ENCODE measurements at regions not wholly inside any gene's neighbourhood (a gene's known extent, or its start where the extent isn't known, plus 50 kb on each side); places are given as distances from the start of the nearest gene placed in this dataset.

DNA sequence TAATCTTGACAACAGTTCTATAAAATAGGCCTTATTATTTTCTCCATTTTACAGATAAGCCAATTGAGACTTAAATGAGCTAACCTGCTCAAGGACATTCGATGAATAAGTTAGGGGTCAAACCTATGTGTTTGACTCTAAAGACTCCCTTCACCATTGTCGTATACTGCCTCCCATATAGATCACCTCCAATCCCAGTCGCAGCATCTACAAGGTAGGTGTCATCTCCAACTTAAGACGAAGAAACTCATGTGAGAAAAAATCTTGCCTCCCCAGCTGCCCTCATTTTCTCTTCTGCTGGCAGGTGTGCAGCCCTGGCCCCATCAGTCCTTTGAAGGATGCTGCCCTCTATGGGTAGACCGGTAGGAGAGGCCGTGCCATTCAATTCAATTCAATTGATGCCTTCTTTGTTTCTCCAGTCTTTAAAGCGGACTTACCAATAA is 75.2 kb upstream of the SMARCA2 start:
- H3K36me3 ChIP-seq (ENCODE audit: low read depth, low read length): no peaks in the 10 kb centered on the region
- intact Hi-C loops (cut with micrococcal nuclease): no loop called here
- no peaks in the 10 kb centered on the region for H3K4me1 ChIP-seq (ENCODE audit: insufficient read depth, low read length)
- no peak overlapping the region for H3K27ac ChIP-seq (ENCODE audit: low read length)
- no peak overlapping the region for H3K4me3 ChIP-seq (ENCODE audit: low read length)
- H3K9me2 ChIP-seq (replicated peaks; ENCODE audit: low read length): no peaks in the 10 kb centered on the region
- H2AFZ ChIP-seq (ENCODE audit: low read length): no peak overlapping the region
- DNase-seq (peak; percentile 32), ATAC-seq (no peak)
- no peaks in the 10 kb centered on the region for H3K27me3 ChIP-seq (ENCODE audit: low read length)
- H3K9ac ChIP-seq (ENCODE audit: low read length): no peak overlapping the region
- H3F3A ChIP-seq (ENCODE audit: low read length, unreplicated experiment): no peaks in the 10 kb centered on the region
- ChIA-PET POLR2A (ENCODE audit: unreplicated experiment) (no interaction called here), CTCF (no interaction called here)
- H3K4me2 ChIP-seq (ENCODE audit: low read length): no peak overlapping the region
- H3K79me2 ChIP-seq (ENCODE audit: low read length): no peaks in the 10 kb centered on the region
- no peaks in the 10 kb centered on the region for H4K20me1 ChIP-seq (ENCODE audit: low read length)
- H3K9me3 ChIP-seq (ENCODE audit: low read length): no peaks in the 10 kb centered on the region
- TF ChIP-seq, protein P1, sequence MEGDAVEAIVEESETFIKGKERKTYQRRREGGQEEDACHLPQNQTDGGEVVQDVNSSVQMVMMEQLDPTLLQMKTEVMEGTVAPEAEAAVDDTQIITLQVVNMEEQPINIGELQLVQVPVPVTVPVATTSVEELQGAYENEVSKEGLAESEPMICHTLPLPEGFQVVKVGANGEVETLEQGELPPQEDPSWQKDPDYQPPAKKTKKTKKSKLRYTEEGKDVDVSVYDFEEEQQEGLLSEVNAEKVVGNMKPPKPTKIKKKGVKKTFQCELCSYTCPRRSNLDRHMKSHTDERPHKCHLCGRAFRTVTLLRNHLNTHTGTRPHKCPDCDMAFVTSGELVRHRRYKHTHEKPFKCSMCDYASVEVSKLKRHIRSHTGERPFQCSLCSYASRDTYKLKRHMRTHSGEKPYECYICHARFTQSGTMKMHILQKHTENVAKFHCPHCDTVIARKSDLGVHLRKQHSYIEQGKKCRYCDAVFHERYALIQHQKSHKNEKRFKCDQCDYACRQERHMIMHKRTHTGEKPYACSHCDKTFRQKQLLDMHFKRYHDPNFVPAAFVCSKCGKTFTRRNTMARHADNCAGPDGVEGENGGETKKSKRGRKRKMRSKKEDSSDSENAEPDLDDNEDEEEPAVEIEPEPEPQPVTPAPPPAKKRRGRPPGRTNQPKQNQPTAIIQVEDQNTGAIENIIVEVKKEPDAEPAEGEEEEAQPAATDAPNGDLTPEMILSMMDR (conservative IDR thresholded peaks at IDR 0.05; ENCODE audit: low read depth, low read length): peak; percentile 70
- TF ChIP-seq EZH2 (IDR thresholded peaks at IDR 0.05; ENCODE audit: low read length, unreplicated experiment) (no peak), EZH2phosphoT487 (IDR thresholded peaks at IDR 0.05; ENCODE audit: borderline replicate concordance, low read length) (no peak)
- no TSS peak for BruUV-seq (replicated peaks)

DNA sequence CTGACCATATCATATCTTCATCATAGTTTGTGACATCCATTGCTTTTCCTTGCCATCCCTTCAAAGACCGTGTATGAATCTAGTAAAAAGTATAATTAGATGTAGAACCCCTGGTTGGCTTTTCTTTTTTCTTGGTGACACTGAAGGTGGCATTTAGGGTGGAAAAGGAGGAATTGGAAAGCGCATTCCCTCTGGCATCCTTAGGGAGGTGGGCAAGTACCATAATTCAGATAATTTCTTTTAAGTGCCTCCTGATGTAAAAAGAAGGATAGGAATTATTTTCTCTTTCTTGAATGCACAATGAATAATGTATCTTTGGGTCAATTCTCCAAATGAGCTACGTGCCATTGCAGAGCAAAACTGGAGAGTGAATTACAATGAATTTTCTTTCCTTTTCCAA is 73.2 kb upstream of the SMARCA2 start:
- H4K20me1 ChIP-seq (ENCODE audit: low read length): no peaks in the 10 kb centered on the region
- H3K9ac ChIP-seq (ENCODE audit: low read length): no peak overlapping the region
- no peak overlapping the region for H3K4me2 ChIP-seq (ENCODE audit: low read length)
- no peak overlapping the region for H3K27ac ChIP-seq (ENCODE audit: low read length)
- ATAC-seq: no peak
- no peaks in the 10 kb centered on the region for H3K9me2 ChIP-seq (replicated peaks; ENCODE audit: low read length)
- H3K4me1 ChIP-seq (ENCODE audit: insufficient read depth, low read length): no peaks in the 10 kb centered on the region
- no peak overlapping the region for H3K4me3 ChIP-seq (ENCODE audit: low read length)
- no peaks in the 10 kb centered on the region for H3K27me3 ChIP-seq (ENCODE audit: low read length)
- POLR2A ChIA-PET (ENCODE audit: unreplicated experiment): no interaction called here
- no peaks in the 10 kb centered on the region for H3K36me3 ChIP-seq (ENCODE audit: low read depth, low read length)
- H3K79me2 ChIP-seq (ENCODE audit: low read length): no peaks in the 10 kb centered on the region
- no TSS peak for BruUV-seq (replicated peaks)
- CTCF ChIA-PET: no interaction called here
- intact Hi-C loops (cut with micrococcal nuclease): no loop called here
- TF ChIP-seq EZH2 (IDR thresholded peaks at IDR 0.05; ENCODE audit: low read length, unreplicated experiment) (no peak), EZH2phosphoT487 (IDR thresholded peaks at IDR 0.05; ENCODE audit: borderline replicate concordance, low read length) (no peak)
- TF ChIP-seq, protein P1 (conservative IDR thresholded peaks at IDR 0.05; ENCODE audit: low read depth, low read length): no peak
- no peaks in the 10 kb centered on the region for H3F3A ChIP-seq (ENCODE audit: low read length, unreplicated experiment)
- no peak overlapping the region for H2AFZ ChIP-seq (ENCODE audit: low read length)
- H3K9me3 ChIP-seq (ENCODE audit: low read length): no peaks in the 10 kb centered on the region
- DNase-seq: no peak

DNA sequence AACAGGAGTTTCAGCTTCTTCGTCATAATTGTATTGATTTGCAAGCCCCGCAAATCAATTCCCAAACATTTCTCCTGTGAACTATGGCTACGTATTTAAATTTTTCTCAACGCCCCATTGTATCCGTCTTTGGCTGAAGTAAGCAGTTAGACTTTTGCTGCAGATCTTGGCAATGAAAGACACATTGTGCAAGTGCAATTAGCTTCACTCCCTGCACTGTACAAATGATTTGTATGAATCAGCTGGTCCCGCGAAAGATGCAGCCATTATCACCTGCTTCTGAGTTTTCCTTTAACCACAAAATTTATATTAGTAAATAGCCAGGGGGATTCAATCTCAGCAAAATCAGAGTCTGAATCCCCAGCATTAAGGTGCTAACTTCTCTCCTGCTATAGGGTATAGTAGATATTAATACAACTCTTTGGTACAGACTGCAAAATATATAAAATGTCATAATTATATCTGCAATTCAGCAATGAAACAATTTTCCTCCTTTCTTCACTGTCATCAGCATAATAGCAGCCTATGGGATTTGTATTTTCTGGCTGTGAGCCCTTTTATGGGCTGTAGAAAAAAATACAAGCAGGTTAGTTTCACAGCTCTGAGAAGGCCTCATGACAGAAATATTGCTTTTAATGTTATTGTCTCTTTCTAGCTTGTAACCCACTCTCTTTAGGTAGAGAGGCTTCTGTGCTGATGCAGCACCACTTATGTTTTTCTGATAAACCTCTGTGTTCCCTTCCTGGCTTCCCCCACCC is 68.4 kb upstream of the SMARCA2 start:
- no peak overlapping the region for H3K4me3 ChIP-seq (ENCODE audit: low read length)
- ChIA-PET POLR2A (ENCODE audit: unreplicated experiment) (no interaction called here), CTCF (no interaction called here)
- ATAC-seq (no peak), DNase-seq (no peak)
- H3K27me3 ChIP-seq (ENCODE audit: low read length): peaks cover 39% of the 10 kb centered on the region
- no peaks in the 10 kb centered on the region for H3K36me3 ChIP-seq (ENCODE audit: low read depth, low read length)
- H3K79me2 ChIP-seq (ENCODE audit: low read length): no peaks in the 10 kb centered on the region
- no peak overlapping the region for H3K4me2 ChIP-seq (ENCODE audit: low read length)
- BruUV-seq (replicated peaks): no TSS peak
- no peaks in the 10 kb centered on the region for H3K4me1 ChIP-seq (ENCODE audit: insufficient read depth, low read length)
- intact Hi-C loops (cut with micrococcal nuclease): no loop called here
- TF ChIP-seq, protein P1 (conservative IDR thresholded peaks at IDR 0.05; ENCODE audit: low read depth, low read length): no peak
- TF ChIP-seq EZH2phosphoT487 (IDR thresholded peaks at IDR 0.05; ENCODE audit: borderline replicate concordance, low read length): no peak
- TF ChIP-seq EZH2 (IDR thresholded peaks at IDR 0.05; ENCODE audit: low read length, unreplicated experiment): no peak
- H4K20me1 ChIP-seq (ENCODE audit: low read length): no peaks in the 10 kb centered on the region
- no peak overlapping the region for H2AFZ ChIP-seq (ENCODE audit: low read length)
- H3K9me3 ChIP-seq (ENCODE audit: low read length): no peaks in the 10 kb centered on the region
- H3K9me2 ChIP-seq (replicated peaks; ENCODE audit: low read length): no peaks in the 10 kb centered on the region
- H3K9ac ChIP-seq (ENCODE audit: low read length): no peak overlapping the region
- H3K27ac ChIP-seq (ENCODE audit: low read length): no peak overlapping the region
- no peaks in the 10 kb centered on the region for H3F3A ChIP-seq (ENCODE audit: low read length, unreplicated experiment)
